RWPE2 (cell line): ENCODE measurements at regions not wholly inside any gene's neighbourhood (a gene's known extent, or its start where the extent isn't known, plus 50 kb on each side); places are given as distances from the start of the nearest gene placed in this dataset.

Experiments
- ATAC-seq: fragments of 200-7000 bp; cut with Tn5 transposase; 3 replicates; pipeline ENCODE4 v1.9.1; 2021; ENCODE audit warnings: low read depth
- DNase-seq: peaks from one replicate; pipeline ENCODE4 v3.0.0-alpha.2; 2020; ENCODE audit warnings: low spot score
- H3K27ac ChIP-seq: fragments of 450-650 bp; 2 replicates; pipeline ENCODE4 v1.5.1; 2017; ENCODE audit warnings: mild to moderate bottlenecking; ENCODE audit not compliant: poor library complexity, severe bottlenecking
- H3K27me3 ChIP-seq: fragments of 250-450 bp; sonication (Bioruptor Pico); 2 replicates; pipeline ENCODE4 v1.5.1; 2021; ENCODE audit warnings: mild to moderate bottlenecking, moderate library complexity; ENCODE audit not compliant: insufficient read depth, poor library complexity, severe bottlenecking
- H3K36me3 ChIP-seq: fragments of 250-450 bp; sonication (Bioruptor Pico); 2 replicates; pipeline ENCODE4 v1.5.1; 2020; ENCODE audit warnings: low read depth, mild to moderate bottlenecking, moderate library complexity
- H3K4me1 ChIP-seq: fragments of 250-450 bp; sonication (Bioruptor Pico); 2 replicates; pipeline ENCODE4 v1.5.1; 2021; ENCODE audit warnings: mild to moderate bottlenecking, moderate library complexity; ENCODE audit not compliant: insufficient read depth, poor library complexity, severe bottlenecking
- H3K4me3 ChIP-seq: fragments of 250-450 bp; sonication (Bioruptor Pico); 2 replicates; pipeline ENCODE4 v1.5.1; 2021; ENCODE audit warnings: mild to moderate bottlenecking, moderate library complexity; ENCODE audit not compliant: severe bottlenecking
- H3K9me3 ChIP-seq: fragments of 250-450 bp; sonication (Bioruptor Pico); 2 replicates; pipeline ENCODE4 v1.5.1; 2021; ENCODE audit warnings: mild to moderate bottlenecking, moderate library complexity; ENCODE audit not compliant: severe bottlenecking
- CTCF ChIP-seq: fragments of 450-650 bp; IDR thresholded peaks from one replicate; pipeline ENCODE4 v1.5.1; 2017; ENCODE audit warnings: mild to moderate bottlenecking, moderate library complexity; ENCODE audit not compliant: poor library complexity, severe bottlenecking

DNA sequence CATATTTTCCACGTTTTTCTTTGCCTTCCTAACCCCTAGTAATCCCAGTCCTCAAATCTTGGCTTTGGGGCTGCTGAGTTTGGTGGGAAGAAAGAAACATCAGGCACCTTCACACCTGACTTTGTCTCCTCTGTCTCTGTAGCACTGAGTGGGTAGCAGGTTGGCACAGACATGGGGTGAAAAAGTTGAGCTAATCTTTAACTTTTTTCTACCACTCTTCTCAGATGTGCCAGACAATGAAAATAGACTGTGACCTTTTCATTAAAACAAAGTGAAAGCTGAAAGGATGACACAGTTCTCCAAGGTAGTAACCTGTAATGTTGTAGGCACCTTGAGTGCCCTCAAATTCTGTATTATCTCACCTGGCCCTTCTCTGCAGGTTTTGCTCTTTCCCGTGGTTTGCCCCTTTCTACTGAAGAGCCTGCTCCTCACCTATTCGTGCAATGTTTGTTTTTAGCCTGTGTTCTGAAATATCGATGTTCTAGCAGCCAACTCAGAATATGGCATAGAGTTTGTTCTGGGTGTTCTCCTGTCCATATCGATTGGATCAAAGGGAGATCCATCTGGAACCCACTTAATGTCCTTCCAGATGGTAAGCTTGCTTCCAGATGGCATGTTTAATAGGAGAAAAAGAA lies 57.8 kb upstream of the ATXN1 start:
- Histone ChIP-seq H3K27ac (no peak overlapping the region), H3K36me3 (no peaks in the 10 kb centered on the region), H3K27me3 (no peaks in the 10 kb centered on the region), H3K9me3 (peaks cover 2% of the 10 kb centered on the region), H3K4me1 (peaks cover 5% of the 10 kb centered on the region), H3K4me3 (no peak overlapping the region)
- no peak for TF ChIP-seq CTCF
- DNase-seq (no peak), ATAC-seq (no peak)

DNA sequence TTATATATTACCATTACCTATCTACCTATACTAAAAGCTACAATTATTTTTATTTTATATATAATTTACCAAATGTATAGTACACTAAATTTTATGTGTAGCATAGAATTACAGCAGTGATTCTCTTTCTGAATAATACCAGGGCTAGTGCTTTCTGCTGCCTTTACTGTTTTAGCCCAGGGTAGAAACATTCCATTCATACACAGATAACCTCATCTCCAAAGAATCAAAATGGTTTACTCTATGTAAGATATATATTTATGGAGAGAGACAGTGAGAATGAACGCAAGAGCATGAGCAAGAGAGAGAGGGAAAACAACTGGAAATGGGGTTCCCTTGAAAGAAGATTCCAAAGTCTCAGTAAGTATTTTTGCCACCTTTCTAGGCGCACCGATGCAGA lies 56.3 kb upstream of the ATXN1 start:
- Histone ChIP-seq H3K4me3 (no peak overlapping the region), H3K27ac (no peak overlapping the region), H3K9me3 (peaks cover 4% of the 10 kb centered on the region), H3K27me3 (no peaks in the 10 kb centered on the region), H3K36me3 (no peaks in the 10 kb centered on the region), H3K4me1 (peaks cover 4% of the 10 kb centered on the region)
- no peak for DNase-seq
- ATAC-seq = no peak
- TF ChIP-seq CTCF = no peak

DNA sequence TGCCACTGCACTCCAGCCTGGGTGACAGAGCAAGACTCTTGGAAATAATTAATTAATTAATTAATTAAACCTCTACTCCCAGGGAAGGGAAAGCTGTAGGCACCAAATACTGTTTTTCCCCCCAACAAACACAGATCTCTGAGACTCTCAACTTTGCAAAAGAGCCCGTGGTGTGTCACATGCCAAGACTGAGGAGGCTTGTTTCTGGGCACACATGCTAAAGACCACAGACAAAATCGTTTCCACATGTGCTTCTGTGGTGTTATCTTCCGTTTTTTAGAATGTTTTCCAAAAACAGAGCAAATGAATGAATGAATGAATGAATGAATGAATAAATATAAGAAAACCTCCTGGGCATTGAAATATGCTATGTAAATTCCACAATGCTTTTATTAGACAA lies 55.6 kb upstream of the ATXN1 start:
- no peak for TF ChIP-seq CTCF
- no peak overlapping the region for H3K27ac ChIP-seq
- peaks cover 4% of the 10 kb centered on the region for H3K9me3 ChIP-seq
- H3K36me3 ChIP-seq = no peaks in the 10 kb centered on the region
- no peak for ATAC-seq
- H3K4me1 ChIP-seq = no peaks in the 10 kb centered on the region
- H3K4me3 ChIP-seq = no peak overlapping the region
- DNase-seq = no peak
- H3K27me3 ChIP-seq = no peaks in the 10 kb centered on the region

- Histone ChIP-seq H3K27ac (no peak overlapping the region), H3K4me1 (no peaks in the 10 kb centered on the region), H3K27me3 (no peaks in the 10 kb centered on the region), H3K36me3 (no peaks in the 10 kb centered on the region), H3K4me3 (no peak overlapping the region), H3K9me3 (peaks cover 4% of the 10 kb centered on the region)
- TF ChIP-seq CTCF = no peak
- no peak for ATAC-seq
- DNase-seq = no peak
These were observed 51.7 kb upstream of the ATXN1 start for GRCh38 chr6:16812993-16813392.

DNA sequence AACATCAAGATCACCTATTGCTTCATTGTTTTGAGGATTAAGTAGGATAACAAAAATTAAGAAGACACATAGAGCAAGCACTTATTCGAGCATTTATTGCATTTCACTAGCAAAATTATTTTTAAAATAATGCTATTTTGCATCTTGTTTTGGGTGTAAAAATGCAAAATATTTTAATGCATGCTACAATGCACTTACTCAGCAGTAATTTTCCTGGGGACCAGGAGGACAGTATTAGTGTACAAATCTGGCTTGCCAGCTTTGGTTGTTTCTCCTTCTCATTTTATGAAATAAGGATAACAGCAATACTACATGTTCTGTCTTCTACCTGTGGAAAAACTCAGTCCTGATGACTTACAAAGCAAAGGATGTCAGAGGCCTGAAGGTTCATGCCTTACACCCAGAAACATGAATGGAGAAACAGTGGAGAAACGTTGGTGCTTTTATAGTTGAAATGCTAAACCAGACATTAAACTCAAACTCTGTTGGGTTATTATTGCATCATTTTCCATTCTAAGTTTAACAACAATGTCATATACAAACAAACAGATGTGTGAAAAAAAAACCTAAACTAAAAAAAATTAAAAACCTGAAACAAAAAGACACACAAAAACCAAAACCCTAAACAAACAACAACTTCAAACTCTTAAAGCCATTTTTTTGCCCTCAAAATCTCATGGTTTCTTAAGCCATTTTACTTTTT lies 50.2 kb upstream of the ATXN1 start:
- peaks cover 2% of the 10 kb centered on the region for H3K9me3 ChIP-seq
- no peak for ATAC-seq

More for the DNA sequence above, 50.2 kb upstream of the ATXN1 start:
- Histone ChIP-seq H3K4me1 (no peaks in the 10 kb centered on the region), H3K36me3 (no peaks in the 10 kb centered on the region), H3K27me3 (no peaks in the 10 kb centered on the region), H3K4me3 (no peak overlapping the region), H3K27ac (no peak overlapping the region)
- DNase-seq = no peak
- TF ChIP-seq CTCF = no peak
